GM12874 (cell line): ENCODE measurements at regions not wholly inside any gene's neighbourhood (a gene's known extent, or its start where the extent isn't known, plus 50 kb on each side); places are given as distances from the start of the nearest gene placed in this dataset.

Experiments
- CTCF ChIP-seq: IDR thresholded peaks from 2 replicates; pipeline ENCODE4 v1.5.1; 2011; ENCODE audit warnings: low read depth, mild to moderate bottlenecking, control low read depth, low read length, moderate library complexity; ENCODE audit not compliant: insufficient read depth

DNA sequence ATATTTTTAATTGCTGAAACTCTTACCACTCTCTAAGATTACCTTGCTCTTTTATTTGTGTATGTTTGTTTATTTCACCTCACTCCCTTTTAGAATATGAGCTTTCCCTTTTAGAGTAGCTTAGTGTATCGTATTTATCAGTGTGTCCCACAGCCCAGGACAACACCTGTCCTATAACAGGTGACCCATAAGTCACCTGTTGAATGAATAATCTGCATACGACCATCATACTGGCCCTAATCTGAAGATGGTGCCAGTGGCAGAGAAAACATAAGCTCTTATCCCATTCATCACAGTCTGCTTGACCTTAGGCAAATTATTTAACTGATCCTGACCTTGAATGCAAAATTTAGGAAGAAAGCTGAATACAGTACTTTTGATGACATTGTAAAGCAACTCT is 254.6 kb upstream of the NR2F2 start:
- TF ChIP-seq CTCF, result no peak

DNA sequence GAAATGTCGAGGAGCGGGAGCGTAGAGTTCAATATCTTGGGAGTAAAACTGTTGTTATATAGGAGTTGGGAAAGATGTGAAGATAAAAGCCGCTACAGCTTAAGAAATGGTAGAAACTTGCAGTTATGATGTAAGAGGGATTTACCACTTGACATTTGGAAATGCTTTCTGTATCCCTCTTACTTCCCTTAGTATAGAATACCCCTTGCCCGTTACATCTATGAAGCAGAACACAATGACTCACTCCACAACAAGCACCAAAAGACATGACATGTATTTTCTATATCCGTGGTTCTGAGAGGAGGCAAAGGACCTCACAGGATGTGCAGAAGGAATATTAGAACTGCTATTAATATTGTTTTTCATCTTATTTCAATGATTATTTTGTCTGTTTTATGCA is 254.2 kb upstream of the NR2F2 start:
- no peak for TF ChIP-seq CTCF

GRCh38 chr15:96079041-96079440 is 251.5 kb upstream of the NR2F2 start:
- TF ChIP-seq CTCF, result no peak

- no peak for TF ChIP-seq CTCF
Measured at GRCh38 chr15:96079882-96080281, 250.6 kb upstream of the NR2F2 start.

DNA sequence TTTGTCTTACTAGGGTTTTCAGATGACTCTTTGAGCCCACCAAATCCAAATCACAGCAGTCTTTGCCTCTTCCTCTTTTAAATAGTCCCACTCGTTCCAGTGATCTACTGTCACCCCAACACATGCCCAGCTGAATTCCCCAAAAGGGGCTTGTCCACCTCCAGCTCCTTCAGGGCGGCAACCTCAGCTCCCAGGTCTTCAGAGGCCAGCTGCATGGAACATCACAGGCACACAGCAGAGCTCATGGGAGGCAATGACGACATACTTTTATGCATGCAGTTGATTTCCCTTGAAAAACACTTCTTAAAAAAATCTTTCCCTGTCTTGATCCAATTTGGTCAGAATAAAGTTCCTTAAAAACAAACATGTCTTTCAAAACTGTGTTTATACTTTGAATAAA is 244.3 kb upstream of the NR2F2 start:
- TF ChIP-seq CTCF, result no peak

DNA sequence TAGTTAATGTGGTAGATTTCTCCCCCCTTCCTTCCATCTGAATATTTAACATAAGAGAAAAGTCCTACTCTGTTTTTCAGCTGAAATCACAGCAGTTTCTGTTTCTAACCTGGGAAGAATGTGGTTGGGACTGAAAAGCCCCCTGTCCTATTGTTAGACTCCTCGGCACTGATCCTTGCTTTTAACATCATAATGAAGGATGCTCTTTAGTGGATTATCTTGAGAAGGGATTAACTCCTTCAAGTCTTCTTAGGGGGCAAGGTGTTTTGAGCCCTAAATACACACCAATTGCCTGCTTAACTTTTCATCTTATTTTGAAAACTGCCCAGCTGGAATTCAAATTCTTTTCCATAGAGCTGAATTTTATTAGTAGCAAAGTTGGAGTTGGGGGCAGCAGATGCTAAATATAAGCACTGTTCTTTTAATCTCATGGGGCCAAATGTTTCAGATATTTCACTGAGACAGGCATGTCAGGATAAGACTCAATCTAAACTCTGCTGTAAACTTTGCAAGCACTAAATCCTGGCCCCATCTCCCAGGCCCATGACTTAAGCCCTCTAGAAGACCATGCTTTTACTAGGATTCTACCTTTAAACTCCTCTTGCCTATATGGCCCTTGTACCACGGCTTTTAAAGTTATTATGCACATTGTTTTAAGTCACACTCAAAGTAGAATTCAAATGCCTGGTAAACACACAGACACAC is 243.2 kb upstream of the NR2F2 start:
- TF ChIP-seq CTCF, result no peak

- no peak for TF ChIP-seq CTCF
Measured at GRCh38 chr15:96088650-96089049, 241.8 kb upstream of the NR2F2 start.
